Karpas-422 (cell line): ENCODE measurements at regions not wholly inside any gene's neighbourhood (a gene's known extent, or its start where the extent isn't known, plus 50 kb on each side); places are given as distances from the start of the nearest gene placed in this dataset.
A peak's percentile ranks its signal among the peaks of the same experiment; 100 is the strongest.
"Not testable (repeated sequence)": the region's sequence is repeated elsewhere in the genome, so short reads cannot be mapped to it uniquely, and the experiment has no call there.

Experiments used
- DNase-seq: peaks from one replicate; pipeline ENCODE4 v3.0.0-alpha.2; 2015
- H2AFZ ChIP-seq: fragments of 200-600 bp; sonication (generic); 2 replicates; pipeline ENCODE4 v1.6.1; 2014; ENCODE audit warnings: antibody characterized with exemption, low read length, mixed read lengths
- H3K27ac ChIP-seq: fragments of 200-600 bp; sonication (generic); 2 replicates; pipeline ENCODE4 v1.5.1; 2014; ENCODE audit warnings: mild to moderate bottlenecking, low read length, moderate library complexity
- H3K27me3 ChIP-seq: fragments of 200-600 bp; sonication (generic); 2 replicates; pipeline ENCODE4 v1.6.1; 2014; ENCODE audit warnings: low read length, mixed read lengths
- H3K36me3 ChIP-seq: fragments of 200-600 bp; sonication (generic); 2 replicates; pipeline ENCODE4 v1.6.1; 2014; ENCODE audit warnings: low read length, mixed read lengths; ENCODE audit not compliant: insufficient read depth
- H3K4me1 ChIP-seq: fragments of 200-600 bp; sonication (generic); 2 replicates; pipeline ENCODE4 v1.6.1; 2014; ENCODE audit warnings: mild to moderate bottlenecking, low read length, mixed read lengths
- H3K4me2 ChIP-seq: fragments of 200-600 bp; sonication (generic); 2 replicates; pipeline ENCODE4 v1.6.1; 2014; ENCODE audit warnings: low read length, low read depth, mild to moderate bottlenecking; ENCODE audit not compliant: poor library complexity, severe bottlenecking
- H3K4me3 ChIP-seq: fragments of 200-600 bp; sonication (generic); 2 replicates; pipeline ENCODE4 v1.5.1; 2014; ENCODE audit warnings: mild to moderate bottlenecking, antibody characterized with exemption, low read length, mixed read lengths
- H3K79me2 ChIP-seq: fragments of 200-600 bp; sonication (generic); 2 replicates; pipeline ENCODE4 v1.6.1; 2014; ENCODE audit warnings: mild to moderate bottlenecking, low read length, mixed read lengths
- H3K9ac ChIP-seq: fragments of 200-600 bp; sonication (generic); 2 replicates; pipeline ENCODE4 v1.6.0; 2014; ENCODE audit warnings: low read length
- H3K9me2 ChIP-seq: fragments of 200-600 bp; sonication (generic), shearing (Covaris generic); replicated peaks from 2 replicates; pipeline ENCODE4 v1.6.0; 2014; ENCODE audit warnings: mild to moderate bottlenecking, low read length, moderate library complexity; ENCODE audit not compliant: insufficient read depth
- H3K9me3 ChIP-seq: fragments of 300-700, 200-600 bp; sonication (generic); 2 replicates; pipeline ENCODE4 v1.6.1; 2014; ENCODE audit warnings: low read length, mixed read lengths
- H4K20me1 ChIP-seq: fragments of 200-600 bp; sonication (generic); 2 replicates; pipeline ENCODE4 v1.6.1; 2014; ENCODE audit warnings: mild to moderate bottlenecking, antibody characterized with exemption, low read length, low read depth; ENCODE audit not compliant: insufficient read depth

DNA sequence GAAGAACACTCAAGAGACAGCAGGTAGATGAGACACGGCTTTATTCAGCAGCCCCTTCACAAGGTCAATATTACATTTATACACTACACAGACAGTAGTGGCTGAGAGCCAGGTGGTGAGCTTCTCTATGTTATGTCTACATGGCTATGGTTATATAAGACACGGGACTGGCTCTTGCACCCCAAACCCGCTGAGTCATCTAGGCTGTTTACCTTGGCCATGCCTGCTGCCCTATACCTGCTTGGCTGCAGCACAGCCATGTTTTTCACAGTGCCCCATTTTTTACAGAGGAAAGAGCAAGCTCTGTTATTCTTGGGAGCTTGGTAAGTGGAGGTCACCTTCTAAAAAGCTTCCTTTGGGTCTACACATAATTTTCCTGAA is 231.6 kb downstream of the IGSF11 start:
- DNase-seq: no peak
- H2AFZ ChIP-seq: no peak overlapping the region
- H3K4me1 ChIP-seq: peaks cover 62% of the 10 kb centered on the region
- H4K20me1 ChIP-seq: no peaks in the 10 kb centered on the region
- H3K9ac ChIP-seq: no peak overlapping the region
- peaks cover 76% of the 10 kb centered on the region for H3K36me3 ChIP-seq
- no peak overlapping the region for H3K4me2 ChIP-seq
- H3K9me2 ChIP-seq: no peaks in the 10 kb centered on the region
- no peak overlapping the region for H3K4me3 ChIP-seq
- H3K79me2 ChIP-seq: peaks cover 98% of the 10 kb centered on the region
- H3K9me3 ChIP-seq: no peaks in the 10 kb centered on the region; the same call in 1 of the 2 replicates
- H3K27ac ChIP-seq: no peak overlapping the region
- no peaks in the 10 kb centered on the region for H3K27me3 ChIP-seq

DNA sequence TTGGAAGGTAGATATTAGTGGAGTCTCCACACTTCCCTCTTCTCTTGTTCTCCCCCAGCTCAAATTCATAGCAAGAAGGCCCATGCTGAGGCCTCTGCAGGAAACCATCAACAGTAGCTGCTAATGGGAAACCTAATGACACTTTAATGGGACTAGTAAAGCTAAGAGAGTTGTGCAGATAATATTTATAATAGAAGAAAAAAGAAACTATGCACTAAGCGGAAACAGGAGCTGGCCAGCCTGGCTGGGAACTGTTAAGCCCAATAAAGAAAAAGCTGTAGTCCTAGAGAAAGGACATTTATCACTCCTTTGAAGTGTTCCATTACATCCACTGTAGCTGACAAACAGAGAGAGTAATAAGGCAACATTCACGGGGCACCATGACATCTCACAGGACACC is 229.6 kb downstream of the IGSF11 start:
- peaks cover 98% of the 10 kb centered on the region for H3K79me2 ChIP-seq
- no peak overlapping the region for H3K9ac ChIP-seq
- no peaks in the 10 kb centered on the region; the same call in 1 of the 2 replicates for H3K9me3 ChIP-seq
- H3K36me3 ChIP-seq: peaks cover 80% of the 10 kb centered on the region
- no peak overlapping the region for H3K4me3 ChIP-seq
- H3K4me2 ChIP-seq: peak overlapping the region; percentile 52
- no peaks in the 10 kb centered on the region for H3K27me3 ChIP-seq
- peak overlapping the region; percentile 54 for H3K27ac ChIP-seq
- H4K20me1 ChIP-seq: no peaks in the 10 kb centered on the region
- DNase-seq: no peak
- no peak overlapping the region for H2AFZ ChIP-seq
- no peaks in the 10 kb centered on the region for H3K9me2 ChIP-seq
- peaks cover 64% of the 10 kb centered on the region for H3K4me1 ChIP-seq

DNA sequence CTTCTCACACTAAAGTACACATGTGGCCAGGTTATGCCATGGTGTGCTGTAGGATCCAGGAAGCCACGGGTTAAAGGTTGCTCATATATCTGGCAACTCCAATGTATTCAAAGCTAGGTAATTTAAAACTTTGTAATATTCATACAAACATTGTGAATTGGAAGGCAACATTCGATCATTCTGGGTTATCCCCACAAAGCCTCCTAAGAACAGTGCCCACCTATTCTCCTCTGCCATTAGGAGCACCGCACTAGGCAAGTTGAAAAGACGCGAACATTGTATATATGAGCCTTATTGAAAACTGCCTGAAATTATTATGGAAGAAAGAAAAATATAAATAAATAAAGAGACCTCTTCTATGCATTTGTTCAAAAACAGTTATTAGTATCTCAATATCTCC is 228.2 kb downstream of the IGSF11 start:
- H3K36me3 ChIP-seq: peaks cover 66% of the 10 kb centered on the region
- no peaks in the 10 kb centered on the region for H4K20me1 ChIP-seq
- no peak overlapping the region for H2AFZ ChIP-seq
- H3K27me3 ChIP-seq: no peaks in the 10 kb centered on the region
- no peaks in the 10 kb centered on the region for H3K9me2 ChIP-seq
- peak overlapping the region; percentile 52 for H3K4me2 ChIP-seq
- peak overlapping the region; percentile 15; the same call in 1 of the 2 replicates for H3K9ac ChIP-seq
- H3K9me3 ChIP-seq: no peaks in the 10 kb centered on the region; the same call in 1 of the 2 replicates
- peak overlapping the region; percentile 54 for H3K27ac ChIP-seq
- peak overlapping the region; percentile 16 for H3K4me3 ChIP-seq
- peaks cover 61% of the 10 kb centered on the region for H3K4me1 ChIP-seq
- peaks cover 93% of the 10 kb centered on the region for H3K79me2 ChIP-seq
- DNase-seq: no peak

DNA sequence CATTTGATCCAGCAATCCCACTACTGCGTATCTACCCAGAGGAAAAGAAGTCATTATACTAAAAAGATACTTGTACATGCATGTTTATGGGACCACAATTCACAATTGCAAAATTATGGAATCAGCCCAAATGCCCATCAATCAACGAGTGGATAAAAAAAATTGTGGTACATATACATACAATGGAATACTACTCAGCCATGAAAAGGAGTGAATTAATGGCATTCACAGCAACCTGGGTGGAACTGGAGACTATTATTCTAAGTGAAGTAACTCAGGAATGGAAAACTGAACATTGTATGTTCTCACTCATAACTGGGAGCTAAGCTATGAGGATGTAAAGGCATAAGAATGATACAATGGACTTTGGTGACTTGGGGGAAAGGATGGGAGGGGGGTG is 227.3 kb downstream of the IGSF11 start:
- H3K4me3 ChIP-seq: peak overlapping the region; percentile 16; the same call in 1 of the 2 replicates
- H3K9me2 ChIP-seq, H4K20me1 ChIP-seq, H2AFZ ChIP-seq, H3K9ac ChIP-seq, H3K27ac ChIP-seq, H3K9me3 ChIP-seq, DNase-seq, H3K27me3 ChIP-seq: not testable (repeated sequence)
- H3K4me1 ChIP-seq: peaks cover 67% of the 10 kb centered on the region
- peaks cover 85% of the 10 kb centered on the region for H3K79me2 ChIP-seq
- H3K4me2 ChIP-seq: peak overlapping the region; percentile 52
- H3K36me3 ChIP-seq: peaks cover 57% of the 10 kb centered on the region

DNA sequence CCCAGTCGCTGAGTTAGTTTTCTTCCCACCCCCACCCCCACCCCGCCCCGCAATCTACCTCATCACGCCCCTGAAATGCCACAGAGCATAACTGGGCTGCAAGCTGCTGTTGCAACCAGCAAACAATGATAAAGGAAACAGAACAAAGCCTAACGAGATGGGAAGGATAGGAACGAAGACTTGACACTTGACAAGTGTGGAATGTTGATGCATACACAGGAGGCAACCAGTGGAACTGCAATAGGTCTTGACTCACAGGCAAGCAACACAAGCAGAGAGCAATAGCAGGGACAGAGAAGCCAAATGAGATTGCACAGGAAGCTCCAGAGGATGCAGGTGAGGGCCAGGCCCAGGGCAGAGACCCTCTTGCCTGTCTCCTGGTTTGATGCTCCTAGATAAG is 225.9 kb downstream of the IGSF11 start:
- peaks cover 46% of the 10 kb centered on the region for H3K36me3 ChIP-seq
- no peak overlapping the region for H2AFZ ChIP-seq
- peak overlapping the region; percentile 75 for H3K27ac ChIP-seq
- H3K9ac ChIP-seq: peak overlapping the region; percentile 75
- no peaks in the 10 kb centered on the region for H3K27me3 ChIP-seq
- peak overlapping the region; percentile 76 for H3K4me3 ChIP-seq
- no peak for DNase-seq
- peaks cover 72% of the 10 kb centered on the region for H3K79me2 ChIP-seq
- H3K9me2 ChIP-seq: no peaks in the 10 kb centered on the region
- H3K4me2 ChIP-seq: peak overlapping the region; percentile 81
- H3K4me1 ChIP-seq: peaks cover 80% of the 10 kb centered on the region
- H4K20me1 ChIP-seq: no peaks in the 10 kb centered on the region
- no peaks in the 10 kb centered on the region; the same call in 1 of the 2 replicates for H3K9me3 ChIP-seq

DNA sequence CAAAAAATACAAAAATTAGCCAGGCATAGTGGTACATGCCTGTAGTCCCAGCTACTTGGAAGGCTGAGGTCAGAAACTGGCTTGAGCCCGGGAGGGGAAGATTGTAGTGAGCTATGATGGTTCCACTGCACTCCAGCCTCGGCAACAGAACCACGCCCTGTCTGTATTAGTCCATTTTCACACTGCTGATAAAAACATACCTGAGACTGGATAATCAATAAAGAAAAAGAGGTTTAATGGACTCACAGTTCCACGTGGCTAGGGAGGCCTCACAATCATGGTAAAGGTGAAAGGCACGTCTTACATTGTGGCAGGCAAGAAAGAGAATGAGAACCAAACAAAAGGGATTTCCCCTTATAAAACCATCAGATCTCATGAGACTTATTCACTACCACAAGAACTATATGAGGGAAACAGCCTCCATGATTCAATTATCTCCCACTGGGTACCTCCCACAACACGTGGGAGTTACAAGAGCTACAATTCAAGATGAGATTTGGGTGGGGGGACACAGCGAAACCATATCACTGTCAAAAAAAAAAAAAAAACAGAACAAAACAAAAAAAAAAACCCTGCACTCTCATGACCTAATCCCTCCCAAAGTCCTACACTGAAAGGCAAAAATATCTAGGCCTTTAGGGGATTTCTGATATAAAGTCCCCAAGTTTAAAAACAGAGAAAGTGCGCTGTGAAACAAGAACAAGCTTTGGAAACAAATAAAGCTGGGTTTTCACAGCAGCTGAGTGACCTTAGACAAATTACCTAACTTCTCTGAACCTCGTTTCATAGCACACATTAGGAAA is 224.7 kb downstream of the IGSF11 start:
- Histone ChIP-seq H4K20me1 (no peaks in the 10 kb centered on the region), H3K9ac (peak overlapping the region; percentile 75), H3K9me2 (no peaks in the 10 kb centered on the region), H3K4me2 (peak overlapping the region; percentile 81), H3K79me2 (peaks cover 60% of the 10 kb centered on the region), H3K27ac (peak overlapping the region; percentile 75), H3K9me3 (no peaks in the 10 kb centered on the region; the same call in 1 of the 2 replicates), H3K27me3 (no peaks in the 10 kb centered on the region), H2AFZ (no peak overlapping the region; the same call in 1 of the 2 replicates), H3K4me1 (peaks cover 81% of the 10 kb centered on the region), H3K36me3 (peaks cover 37% of the 10 kb centered on the region), H3K4me3 (peak overlapping the region; percentile 76)
- DNase-seq: peak; percentile 67

DNA sequence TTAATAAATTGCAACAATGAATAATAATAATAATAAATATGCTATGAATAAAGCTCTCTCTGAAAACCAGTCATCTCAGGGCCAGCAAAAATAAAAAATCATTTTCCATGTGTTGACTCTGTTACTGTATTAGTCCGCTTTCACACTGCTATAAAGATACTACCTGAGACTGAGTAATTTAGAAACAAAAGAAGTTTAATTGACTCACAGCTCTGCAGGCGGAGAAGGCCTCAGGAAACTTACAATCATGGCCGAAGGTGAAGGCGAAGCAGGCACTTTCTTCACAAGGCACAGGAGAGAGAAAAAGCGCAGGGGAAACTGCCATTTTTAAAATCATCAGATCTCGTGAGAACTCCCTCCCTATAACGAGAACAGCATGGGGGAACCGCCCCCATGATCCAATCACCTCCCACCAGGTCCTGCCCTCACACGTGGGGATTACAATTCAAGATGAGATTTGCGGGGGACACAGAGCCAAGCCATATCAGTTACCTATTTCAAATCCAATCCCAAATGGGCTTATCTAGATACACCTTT is 224.1 kb downstream of the IGSF11 start:
- peak overlapping the region; percentile 75 for H3K27ac ChIP-seq
- peak overlapping the region; percentile 75; the same call in 1 of the 2 replicates for H2AFZ ChIP-seq
- H3K4me3 ChIP-seq: peak overlapping the region; percentile 76
- no peaks in the 10 kb centered on the region for H3K27me3 ChIP-seq
- peak overlapping the region; percentile 75 for H3K9ac ChIP-seq
- H3K4me2 ChIP-seq: peak overlapping the region; percentile 81
- peaks cover 81% of the 10 kb centered on the region for H3K4me1 ChIP-seq
- H3K9me2 ChIP-seq: no peaks in the 10 kb centered on the region
- peaks cover 53% of the 10 kb centered on the region for H3K79me2 ChIP-seq
- peak; percentile 94 for DNase-seq
- no peaks in the 10 kb centered on the region for H4K20me1 ChIP-seq
- no peaks in the 10 kb centered on the region; the same call in 1 of the 2 replicates for H3K9me3 ChIP-seq
- H3K36me3 ChIP-seq: peaks cover 33% of the 10 kb centered on the region

DNA sequence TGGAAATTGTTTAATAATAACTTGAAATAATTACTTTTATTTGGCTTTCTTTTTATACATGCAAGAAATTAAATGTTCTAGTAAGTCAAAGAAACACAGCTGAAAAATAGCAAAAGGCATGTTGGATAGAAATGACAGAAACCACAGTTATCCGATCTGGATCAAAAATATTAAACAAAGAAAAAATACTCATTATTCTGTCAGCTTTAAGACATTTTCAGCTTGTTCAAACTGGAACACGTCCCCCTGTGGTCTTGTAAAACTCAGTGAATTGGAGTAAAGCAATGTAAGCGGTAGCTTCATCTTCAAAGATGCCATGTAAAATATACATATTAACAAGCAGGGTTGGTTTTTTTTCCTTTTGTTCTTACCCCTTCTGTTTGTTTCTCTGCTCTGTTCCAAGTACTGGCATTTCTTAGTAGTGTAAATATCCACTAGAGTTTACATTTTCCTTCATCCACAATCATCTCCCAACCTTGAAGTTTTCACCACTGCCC is 223.4 kb downstream of the IGSF11 start:
- H3K4me2 ChIP-seq: peak overlapping the region; percentile 81
- H3K4me1 ChIP-seq: peaks cover 81% of the 10 kb centered on the region
- H3K9me2 ChIP-seq: no peaks in the 10 kb centered on the region
- no peak for DNase-seq
- H3K9me3 ChIP-seq: no peaks in the 10 kb centered on the region; the same call in 1 of the 2 replicates
- H3K4me3 ChIP-seq: 0 out of 2 replicates have a peak overlapping the region, but pooled peaks have one; percentile 76
- no peaks in the 10 kb centered on the region for H3K27me3 ChIP-seq
- H3K36me3 ChIP-seq: peaks cover 32% of the 10 kb centered on the region
- H3K9ac ChIP-seq: peak overlapping the region; percentile 75; the same call in 1 of the 2 replicates
- H2AFZ ChIP-seq: 0 out of 2 replicates have a peak overlapping the region, but pooled peaks have one; percentile 75
- H3K79me2 ChIP-seq: peaks cover 46% of the 10 kb centered on the region
- peak overlapping the region; percentile 75 for H3K27ac ChIP-seq
- no peaks in the 10 kb centered on the region for H4K20me1 ChIP-seq
